ENCODE measurements at regions not wholly inside any gene's neighbourhood (a gene's known extent, or its start where the extent isn't known, plus 50 kb on each side); places are given as distances from the start of the nearest gene placed in this dataset.

- no peak for TF ChIP-seq CTCF (IDR thresholded peaks at IDR 0.05; ENCODE audit: insufficient read depth, low read length, missing control alignments)
- no peak overlapping the region for H3K4me3 ChIP-seq (ENCODE audit: low read depth, low read length)
- no peak for DNase-seq (ENCODE audit: low read depth, low spot score)
- CTCF ChIA-PET: no interaction called here
- POLR2A ChIA-PET: no interaction called here
Measured at GRCh38 chr6:44535967-44536366, 148.5 kb downstream of the CDC5L start.

GRCh38 chr6:44537306-44538049 is 150.0 kb downstream of the CDC5L start:
- POLR2A ChIA-PET: no interaction called here
- TF ChIP-seq CTCF (IDR thresholded peaks at IDR 0.05; ENCODE audit: insufficient read depth, low read length, missing control alignments): no peak
- DNase-seq (ENCODE audit: low read depth, low spot score): no peak
- no peak overlapping the region for H3K4me3 ChIP-seq (ENCODE audit: low read depth, low read length)
- CTCF ChIA-PET: no interaction called here

GRCh38 chr6:44538131-44538806 is 150.8 kb downstream of the CDC5L start:
- CTCF ChIA-PET: interaction anchor here (1.5 kb wide), 1 partner anchor 42 kb away, joined by 3 read pairs; no protein-coding TSS in a partner anchor
- no peak for TF ChIP-seq CTCF (IDR thresholded peaks at IDR 0.05; ENCODE audit: insufficient read depth, low read length, missing control alignments)
- POLR2A ChIA-PET: no interaction called here
- H3K4me3 ChIP-seq (ENCODE audit: low read depth, low read length): no peak overlapping the region
- DNase-seq (ENCODE audit: low read depth, low spot score): no peak

- ChIA-PET POLR2A (no interaction called here), CTCF (interaction anchor here (1.5 kb wide), 1 partner anchor 42 kb away, joined by 3 read pairs; no protein-coding TSS in a partner anchor)
- no peak for TF ChIP-seq CTCF (IDR thresholded peaks at IDR 0.05; ENCODE audit: insufficient read depth, low read length, missing control alignments)
Measured at GRCh38 chr6:44538807-44539201, 151.3 kb downstream of the CDC5L start.

GRCh38 chr6:44539701-44540355 is 152.3 kb downstream of the CDC5L start:
- no peak for DNase-seq (ENCODE audit: low read depth, low spot score)
- CTCF ChIA-PET: interaction anchor here (0.8 to 2.1 kb wide), 3 partner anchors 11 to 41 kb away, joined by 3 to 5 read pairs (median 3); no protein-coding TSS in a partner anchor
- H3K4me3 ChIP-seq (ENCODE audit: low read depth, low read length): no peak overlapping the region
- TF ChIP-seq CTCF (IDR thresholded peaks at IDR 0.05; ENCODE audit: insufficient read depth, low read length, missing control alignments): no peak
- POLR2A ChIA-PET: no interaction called here

More at GRCh38 chr6:44538807-44539201, 151.3 kb downstream of the CDC5L start:
- no peak overlapping the region for H3K4me3 ChIP-seq (ENCODE audit: low read depth, low read length)
- DNase-seq (ENCODE audit: low read depth, low spot score): no peak

- ChIA-PET CTCF (interaction anchor here (1.7 to 2.1 kb wide), 3 partner anchors 12 to 65 kb away, joined by 4 to 7 read pairs (median 5); no protein-coding TSS in a partner anchor), POLR2A (no interaction called here)
- no peak for DNase-seq (ENCODE audit: low read depth, low spot score)
Measured at GRCh38 chr6:44540881-44541280, 153.4 kb downstream of the CDC5L start.

More at GRCh38 chr6:44540881-44541280, 153.4 kb downstream of the CDC5L start:
- no peak for TF ChIP-seq CTCF (IDR thresholded peaks at IDR 0.05; ENCODE audit: insufficient read depth, low read length, missing control alignments)
- no peak overlapping the region for H3K4me3 ChIP-seq (ENCODE audit: low read depth, low read length)

Measured in AG04449 (cell line).